Esophagus muscularis mucosa (tissue), 4 donors: ENCODE measurements at regions not wholly inside any gene's neighbourhood (a gene's known extent, or its start where the extent isn't known, plus 50 kb on each side); places are given as distances from the start of the nearest gene placed in this dataset.

Source experiments
- DNase-seq: peaks from one replicate; pipeline ENCODE4 v3.0.0-alpha.2; 2017; ENCODE audit errors: extremely low spot score
- H3K27ac ChIP-seq, 4 donors: fragments of 200-600 bp; sonication (generic); replicated peaks in 1 of 4; 1 replicate in 3 of 4; 2 replicates in 1 of 4; pipeline ENCODE4 v1.5.1; 2016 to 2019; ENCODE audit warnings: mild to moderate bottlenecking in 1 of 4
- H3K27me3 ChIP-seq, 4 donors: fragments of 200-600 bp; sonication (generic); one replicate each; pipeline versions ENCODE4 v1.5.1 to v1.6.0; 2016 to 2019
- H3K36me3 ChIP-seq, 4 donors: fragments of 200-600 bp; sonication (generic); one replicate each; pipeline ENCODE4 v1.5.1; 2016 to 2019
- H3K4me1 ChIP-seq, 4 donors: fragments of 200-600 bp; sonication (generic); one replicate each; pipeline ENCODE4 v1.5.1; 2016 to 2019
- H3K4me3 ChIP-seq, 4 donors: fragments of 200-600 bp; sonication (generic); 1 replicate in 2 of 4; 2 replicates in 2 of 4; pipeline ENCODE4 v1.5.1; 2016 to 2019; ENCODE audit warnings: mild to moderate bottlenecking in 4 of 4, moderate library complexity in 1 of 4
- H3K9me3 ChIP-seq, 4 donors: fragments of 200-600 bp; sonication (generic); 1 replicate in 3 of 4; 2 replicates in 1 of 4; pipeline ENCODE4 v1.5.1; 2016 to 2019
- CTCF ChIP-seq, 3 experiments: fragments of 200-600 bp in 2 of 3; fragments of 450-650 bp in 1 of 3; sonication (generic) in 2 of 3; IDR thresholded peaks; one replicate each; pipeline ENCODE4 v1.5.1; 2017 to 2019; ENCODE audit warnings: antibody characterized with exemption in 3 of 3, mild to moderate bottlenecking in 2 of 3, moderate library complexity in 1 of 3
- EP300 ChIP-seq: sonication (generic); formaldehyde crosslinking; IDR thresholded peaks from one replicate; pipeline ENCODE4 v1.6.1; 2017; ENCODE audit warnings: antibody characterized with exemption
- POLR2A ChIP-seq: fragments of 450-650 bp; IDR thresholded peaks from one replicate; pipeline ENCODE4 v1.6.1; 2017; ENCODE audit warnings: antibody characterized with exemption, moderate library complexity, mild to moderate bottlenecking, low read depth
- POLR2AphosphoS5 ChIP-seq, 2 donors: sonication (generic); formaldehyde crosslinking; IDR thresholded peaks; one replicate each; pipeline ENCODE4 v1.6.1; 2017; ENCODE audit warnings: antibody characterized with exemption in 2 of 2
- WGBS: methylation state at CpG from one replicate; pipeline ENCODE4 v1.1.5; 2018; 5-methylcytosine and 5-hydroxymethylcytosine counted together
- intact Hi-C: fragments of 100-400 bp; cut with DNase I; formaldehyde crosslinking; loops from one replicate; pipeline ENCODE4 v1.15.1; 2023

- WGBS = 88% methylated on average over 3 of the region's 3 CpGs
- Histone ChIP-seq H3K36me3 (no peaks in the 10 kb centered on the region), H3K4me1 (no peaks in the 10 kb centered on the region), H3K27ac (no peak overlapping the region), H3K27me3 (no peaks in the 10 kb centered on the region), H3K9me3 (no peaks in the 10 kb centered on the region), H3K4me3 (no peak overlapping the region)
- TF ChIP-seq POLR2AphosphoS5 (IDR thresholded peaks at IDR 0.05) = no peak
- TF ChIP-seq POLR2A = no peak
- TF ChIP-seq CTCF (IDR thresholded peaks at IDR 0.05) = no peak
- no peak for TF ChIP-seq EP300
- intact Hi-C loops = no loop called here
- peak; percentile 72 for DNase-seq
Measured at GRCh38 chr21:38621132-38621531, 122.9 kb upstream of the ERG start.

- Histone ChIP-seq H3K36me3 (no peaks in the 10 kb centered on the region), H3K4me3 (no peak overlapping the region), H3K27ac (no peak overlapping the region), H3K27me3 (no peaks in the 10 kb centered on the region), H3K9me3 (no peaks in the 10 kb centered on the region), H3K4me1 (no peaks in the 10 kb centered on the region)
- WGBS = 96% methylated on average over 11 of the region's 12 CpGs
- DNase-seq = peak; percentile 89
- TF ChIP-seq EP300 (no peak), POLR2A (no peak), CTCF (IDR thresholded peaks at IDR 0.05) (no peak), POLR2AphosphoS5 (IDR thresholded peaks at IDR 0.05) (no peak)
- intact Hi-C loops = no loop called here
Measured at GRCh38 chr21:38622081-38622826, 124.0 kb upstream of the ERG start.

- Histone ChIP-seq H3K27ac (no peak overlapping the region), H3K36me3 (no peaks in the 10 kb centered on the region), H3K4me1 (no peaks in the 10 kb centered on the region), H3K4me3 (no peak overlapping the region), H3K27me3 (no peaks in the 10 kb centered on the region), H3K9me3 (no peaks in the 10 kb centered on the region)
- TF ChIP-seq POLR2AphosphoS5 (IDR thresholded peaks at IDR 0.05) (no peak), EP300 (no peak), CTCF (IDR thresholded peaks at IDR 0.05) (no peak), POLR2A (no peak)
- peak; percentile 64 for DNase-seq
- intact Hi-C loops = no loop called here
- WGBS = 44% methylated on average over 2 of the region's 2 CpGs
Measured at GRCh38 chr21:38622827-38623209, 124.5 kb upstream of the ERG start.

GRCh38 chr21:38623552-38623951 lies 125.3 kb upstream of the ERG start:
- intact Hi-C loops = no loop called here
- no peaks in the 10 kb centered on the region for H3K27me3 ChIP-seq
- H3K36me3 ChIP-seq = no peaks in the 10 kb centered on the region
- no peak overlapping the region for H3K4me3 ChIP-seq
- TF ChIP-seq EP300 (no peak), POLR2A (no peak), CTCF (IDR thresholded peaks at IDR 0.05) (no peak), POLR2AphosphoS5 (IDR thresholded peaks at IDR 0.05) (no peak)
- no peaks in the 10 kb centered on the region for H3K4me1 ChIP-seq
- no peaks in the 10 kb centered on the region for H3K9me3 ChIP-seq
- no peak overlapping the region for H3K27ac ChIP-seq
- peak; percentile 83 for DNase-seq
- 80% methylated on average over 4 of the region's 4 CpGs for WGBS

GRCh38 chr21:38625000-38625399 lies 126.7 kb upstream of the ERG start:
- H3K27me3 ChIP-seq = no peaks in the 10 kb centered on the region
- H3K9me3 ChIP-seq = peaks cover 0 to 4% (median 0%) of the 10 kb centered on the region in 4 donors
- WGBS = 97% methylated on average over 1 of the region's 1 CpG

More at GRCh38 chr21:38625000-38625399, 126.7 kb upstream of the ERG start:
- Histone ChIP-seq H3K36me3 (no peaks in the 10 kb centered on the region), H3K4me1 (no peaks in the 10 kb centered on the region), H3K27ac (no peak overlapping the region), H3K4me3 (no peak overlapping the region)
- TF ChIP-seq CTCF (IDR thresholded peaks at IDR 0.05) (no peak), POLR2A (no peak), EP300 (no peak), POLR2AphosphoS5 (IDR thresholded peaks at IDR 0.05) (no peak)
- no peak for DNase-seq
- intact Hi-C loops = no loop called here
